22Rv1 (cell line): ENCODE measurements at regions not wholly inside any gene's neighbourhood (a gene's known extent, or its start where the extent isn't known, plus 50 kb on each side); places are given as distances from the start of the nearest gene placed in this dataset.

ENCODE experiments used
- CTCF ChIP-seq: fragments of 450-650 bp; IDR thresholded peaks from 2 replicates; pipeline ENCODE4 v1.5.1; 2017; ENCODE audit warnings: mild to moderate bottlenecking
- ZFX ChIP-seq: fragments of 450-650 bp; IDR thresholded peaks from 2 replicates; pipeline ENCODE4 v1.6.1; 2017; ENCODE audit warnings: antibody characterized with exemption, borderline replicate concordance

DNA sequence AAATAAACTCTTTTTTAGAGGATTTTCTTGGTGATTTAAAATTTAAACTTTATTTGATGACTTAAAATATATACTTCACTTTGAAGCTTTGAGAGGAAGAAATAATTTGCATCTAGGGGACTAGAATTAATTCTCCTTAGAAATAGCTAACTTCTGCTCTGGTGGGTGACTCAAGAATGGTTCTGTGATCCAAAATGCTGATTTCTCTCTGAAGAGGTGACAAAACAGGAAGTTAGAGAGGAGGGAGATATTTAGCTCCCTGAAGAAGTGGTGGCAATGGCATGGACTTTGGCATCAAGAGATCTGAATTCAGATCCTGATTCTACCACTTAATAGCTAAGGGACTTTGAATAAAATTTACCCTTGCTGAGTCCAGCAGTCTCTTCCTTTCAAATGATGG lies 125.8 kb upstream of the ATP1B1 start:
- TF ChIP-seq CTCF (no peak), ZFX (no peak)
